Esophagus squamous epithelium (tissue), 5 donors: ENCODE measurements at regions not wholly inside any gene's neighbourhood (a gene's known extent, or its start where the extent isn't known, plus 50 kb on each side); places are given as distances from the start of the nearest gene placed in this dataset.
"Not testable (repeated sequence)": the region's sequence is repeated elsewhere in the genome, so short reads cannot be mapped to it uniquely, and the experiment has no call there.

Experiments
- DNase-seq: peaks from one replicate; lab custom pipeline; 2025; lab: John Stamatoyannopoulos, UW
- H3K27ac ChIP-seq, 4 donors: fragments of 200-600 bp; sonication (generic); one replicate each; pipeline ENCODE4 v1.5.1; 2016 to 2019; ENCODE audit warnings: mild to moderate bottlenecking in 1 of 4
- H3K27me3 ChIP-seq, 4 donors: fragments of 200-600 bp; sonication (generic); 1 replicate in 3 of 4; 2 replicates in 1 of 4; pipeline versions ENCODE4 v1.5.1 to v1.6.0; 2017 to 2021; ENCODE audit warnings: antibody characterized with exemption in 1 of 4
- H3K36me3 ChIP-seq, 3 donors: fragments of 200-600 bp; sonication (generic); one replicate each; pipeline ENCODE4 v1.5.1; 2016 to 2019
- H3K4me1 ChIP-seq, 3 donors: fragments of 200-600 bp; sonication (generic); one replicate each; pipeline ENCODE4 v1.5.1; 2017 to 2019
- H3K4me3 ChIP-seq, 4 donors: fragments of 200-600 bp; sonication (generic); 1 replicate in 3 of 4; 2 replicates in 1 of 4; pipeline ENCODE4 v1.5.1; 2016 to 2019; ENCODE audit warnings: mild to moderate bottlenecking in 2 of 4, moderate library complexity in 1 of 4
- H3K9me3 ChIP-seq, 3 donors: fragments of 200-600 bp; sonication (generic); one replicate each; pipeline ENCODE4 v1.5.1; 2016 to 2019
- CTCF ChIP-seq, 6 experiments: fragments of 450-650 bp in 4 of 6; fragments of 200-600 bp in 2 of 6; sonication (generic) in 2 of 6; IDR thresholded peaks; one replicate each; pipeline ENCODE4 v1.5.1; 2016 to 2019; ENCODE audit warnings: antibody characterized with exemption in 6 of 6, mild to moderate bottlenecking in 4 of 6, moderate library complexity in 4 of 6
- POLR2A ChIP-seq, 4 donors: fragments of 450-650 bp; IDR thresholded peaks; one replicate each; pipeline ENCODE4 v1.6.1; 2017; ENCODE audit warnings: antibody characterized with exemption in 4 of 4, mild to moderate bottlenecking in 4 of 4, moderate library complexity in 3 of 4
- WGBS, 2 donors: methylation state at CpG; one replicate each; pipeline ENCODE4 v1.1.5; 2018; 5-methylcytosine and 5-hydroxymethylcytosine counted together
- intact Hi-C: fragments of 100-400 bp; cut with DNase I; formaldehyde crosslinking; loops from one replicate; pipeline ENCODE4 v1.15.0; 2022
- donor health status: DM: yes; HTN: yes; CAD: no.

GRCh38 chr5:121049971-121050370, 585.9 kb downstream of the PRR16 start:
- no peak for TF ChIP-seq POLR2A (IDR thresholded peaks at IDR 0.05)
- TF ChIP-seq CTCF (IDR thresholded peaks at IDR 0.05): no peak

GRCh38 chr5:121053055-121053985, 589.2 kb downstream of the PRR16 start:
- WGBS, 2 donors: 42 to 51% methylated on average over 5 of the region's 5 CpGs
- Histone ChIP-seq H3K4me3 (no peak overlapping the region), H3K27ac (no peak overlapping the region), H3K36me3 (no peaks in the 10 kb centered on the region), H3K27me3 (no peaks in the 10 kb centered on the region), H3K4me1 (no peaks in the 10 kb centered on the region), H3K9me3 (no peaks in the 10 kb centered on the region)
- TF ChIP-seq CTCF (IDR thresholded peaks at IDR 0.05) (no peak), POLR2A (IDR thresholded peaks at IDR 0.05) (no peak)
- no peak for DNase-seq
- intact Hi-C loops: no loop called here

More at GRCh38 chr5:121049971-121050370, 585.9 kb downstream of the PRR16 start:
- Histone ChIP-seq H3K4me3 (no peak overlapping the region), H3K4me1 (no peaks in the 10 kb centered on the region), H3K27ac (no peak overlapping the region), H3K9me3 (no peaks in the 10 kb centered on the region), H3K36me3 (no peaks in the 10 kb centered on the region), H3K27me3 (no peaks in the 10 kb centered on the region)
- DNase-seq: no peak
- intact Hi-C loops: no loop called here

GRCh38 chr5:121055586-121055985, 591.5 kb downstream of the PRR16 start:
- TF ChIP-seq POLR2A (IDR thresholded peaks at IDR 0.05) (no peak), CTCF (IDR thresholded peaks at IDR 0.05) (no peak)
- Histone ChIP-seq H3K27ac (no peak overlapping the region), H3K36me3 (no peaks in the 10 kb centered on the region), H3K9me3 (no peaks in the 10 kb centered on the region), H3K4me3 (no peak overlapping the region), H3K27me3 (no peaks in the 10 kb centered on the region), H3K4me1 (no peaks in the 10 kb centered on the region)
- WGBS, 2 donors: 42 to 77% methylated on average over 1 of the region's 1 CpG
- DNase-seq: no peak
- intact Hi-C loops: no loop called here

- DNase-seq, H3K4me1 ChIP-seq, H3K4me3 ChIP-seq, H3K9me3 ChIP-seq, H3K36me3 ChIP-seq, intact Hi-C loops, H3K27ac ChIP-seq, H3K27me3 ChIP-seq: not testable (repeated sequence)
- 85 to 88% methylated on average over 14 to 23 of the region's 23 CpGs for WGBS, 2 donors
These were observed 600.1 kb downstream of the PRR16 start for GRCh38 chr5:121064241-121064640.

GRCh38 chr5:121086671-121087070, 622.6 kb downstream of the PRR16 start:
- no peak for DNase-seq
- Histone ChIP-seq H3K9me3 (no peaks in the 10 kb centered on the region), H3K4me3 (no peak overlapping the region), H3K4me1 (no peaks in the 10 kb centered on the region), H3K27me3 (no peaks in the 10 kb centered on the region), H3K36me3 (no peaks in the 10 kb centered on the region), H3K27ac (no peak overlapping the region)
- no peak for TF ChIP-seq CTCF (IDR thresholded peaks at IDR 0.05)
- no peak for TF ChIP-seq POLR2A (IDR thresholded peaks at IDR 0.05)
- intact Hi-C loops: no loop called here
- WGBS, 2 donors: 62 to 69% methylated on average over 2 of the region's 2 CpGs
